Fibroblast of lung (primary cell): ENCODE measurements at regions not wholly inside any gene's neighbourhood (a gene's known extent, or its start where the extent isn't known, plus 50 kb on each side); places are given as distances from the start of the nearest gene placed in this dataset.
A peak's percentile ranks its signal among the peaks of the same experiment; 100 is the strongest.

Experiments
- DNase-seq, 2 donors: peaks; one replicate each; pipeline versions ENCODE4 v3.0.0 to v3.0.0-alpha.2; 2010; ENCODE audit warnings: low read depth in 2 of 2
- H2AFZ ChIP-seq: 2 replicates; pipeline ENCODE4 v1.5.1; 2012; ENCODE audit warnings: low read length, control low read depth, inconsistent platforms
- H3K27ac ChIP-seq: 2 replicates; pipeline ENCODE4 v1.5.1; 2011; ENCODE audit warnings: low read length, control low read depth; ENCODE audit not compliant: insufficient read depth
- H3K27me3 ChIP-seq: 2 replicates; pipeline ENCODE4 v1.5.1; 2011; ENCODE audit warnings: mild to moderate bottlenecking, low read length; ENCODE audit not compliant: control insufficient read depth, insufficient read depth
- H3K36me3 ChIP-seq: 2 replicates; pipeline ENCODE4 v1.5.1; 2011; ENCODE audit warnings: low read length; ENCODE audit not compliant: control insufficient read depth, insufficient read depth
- H3K4me1 ChIP-seq: 2 replicates; pipeline ENCODE4 v1.5.1; 2011; ENCODE audit warnings: low read length; ENCODE audit not compliant: control insufficient read depth, insufficient read depth; ENCODE audit errors: extremely low read depth
- H3K4me2 ChIP-seq: 2 replicates; pipeline ENCODE4 v1.5.1; 2011; ENCODE audit warnings: low read length, control low read depth; ENCODE audit not compliant: insufficient read depth; ENCODE audit errors: extremely low read depth
- H3K4me3 ChIP-seq, 4 experiments: fragments of 200-600 bp in 1 of 4; sonication (generic) in 1 of 4; replicated peaks in 1 of 4; 2 replicates each; pipeline ENCODE4 v1.5.1; 2011 to 2016; ENCODE audit warnings: low read length in 4 of 4, low read depth in 3 of 4, mild to moderate bottlenecking in 3 of 4, control low read depth in 2 of 4, inconsistent platforms in 1 of 4, mixed read lengths in 1 of 4; ENCODE audit not compliant: insufficient read depth in 1 of 4; ENCODE audit errors: control extremely low read depth in 1 of 4
- H3K79me2 ChIP-seq: 2 replicates; pipeline ENCODE4 v1.5.1; 2012; ENCODE audit warnings: mild to moderate bottlenecking, low read length, inconsistent platforms; ENCODE audit not compliant: control insufficient read depth, insufficient read depth
- H3K9ac ChIP-seq: 2 replicates; pipeline ENCODE4 v1.5.1; 2011; ENCODE audit warnings: mild to moderate bottlenecking, low read length, control low read depth; ENCODE audit not compliant: insufficient read depth
- H3K9me3 ChIP-seq: 2 replicates; pipeline ENCODE4 v1.5.1; 2012; ENCODE audit warnings: low read depth, low read length; ENCODE audit not compliant: control insufficient read depth, insufficient read depth
- H4K20me1 ChIP-seq: 2 replicates; pipeline ENCODE4 v1.5.1; 2011; ENCODE audit warnings: low read length; ENCODE audit not compliant: control insufficient read depth, insufficient read depth; ENCODE audit errors: extremely low read depth
- EZH2 ChIP-seq: IDR thresholded peaks from 2 replicates; pipeline ENCODE4 v1.5.1; 2012; ENCODE audit warnings: low read length, control low read depth, mild to moderate bottlenecking; ENCODE audit errors: missing control alignments
- TF ChIP-seq, protein P1 (sequence below), 2 donors: IDR thresholded peaks in 1 of 2; conservative IDR thresholded peaks in 1 of 2; 1 replicate in 1 of 2; 2 replicates in 1 of 2; pipeline ENCODE4 v1.5.1; 2011 to 2012; ENCODE audit warnings: low read length in 2 of 2, control low read depth in 1 of 2, inconsistent platforms in 1 of 2, low read depth in 1 of 2, mild to moderate bottlenecking in 1 of 2

DNA sequence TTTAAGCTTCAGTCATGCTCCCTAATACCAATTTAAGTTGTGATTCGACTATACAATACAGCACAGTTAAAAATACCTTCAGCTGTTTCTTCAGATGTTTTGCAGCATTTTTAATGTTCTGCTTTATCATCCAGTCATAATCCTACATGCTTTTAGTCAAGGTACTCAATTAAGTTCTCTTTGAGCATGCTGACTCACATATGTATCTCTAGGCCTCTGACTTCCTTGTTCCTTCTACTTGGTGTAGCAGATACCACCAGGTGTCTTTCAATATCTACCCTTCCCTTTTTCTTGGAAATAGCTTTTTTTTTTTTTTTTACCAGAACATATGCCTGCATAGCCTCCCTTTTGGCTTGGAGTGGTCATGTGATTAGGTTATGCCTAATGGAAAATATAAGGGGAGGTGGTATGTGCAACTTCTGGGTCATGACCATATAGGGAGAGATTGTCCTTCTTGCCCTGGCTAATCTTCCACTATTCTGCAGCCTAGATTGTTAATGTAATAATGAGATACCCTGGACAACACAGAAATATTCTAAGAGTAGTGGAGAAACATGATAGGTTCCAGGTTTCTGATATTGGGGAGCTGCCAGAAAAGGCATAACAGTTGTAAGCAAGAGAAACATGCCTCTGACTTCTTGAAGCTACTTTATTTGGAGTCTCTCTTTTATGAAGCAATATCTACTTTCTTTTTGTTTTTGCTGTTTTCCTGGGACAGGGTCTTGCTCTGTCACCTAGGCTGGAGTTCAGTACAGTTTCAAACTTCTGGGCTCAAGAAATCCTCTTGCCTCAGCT is 737.2 kb upstream of the SLIT2 start:
- DNase-seq: peak in 1 of 2 donors; percentile 34

DNA sequence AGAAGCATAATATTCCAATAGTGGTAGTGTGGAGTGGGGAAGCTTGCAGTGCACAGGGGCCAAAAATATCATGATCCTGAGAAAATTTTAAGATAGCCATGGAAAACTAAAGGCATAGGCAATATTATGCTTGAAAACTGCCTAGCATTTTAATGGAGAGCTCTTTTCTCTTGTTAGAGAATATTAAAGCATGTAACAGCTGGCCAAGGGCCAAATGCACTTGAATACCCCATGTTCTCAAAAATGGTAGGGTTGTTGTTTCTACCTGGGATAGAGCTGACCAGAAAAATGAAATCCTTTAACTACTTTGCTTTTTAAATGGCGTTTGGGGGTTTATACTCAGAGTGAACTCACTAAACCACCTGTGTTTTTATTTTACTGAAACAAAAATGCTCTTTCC is 739.6 kb upstream of the SLIT2 start:
- TF ChIP-seq EZH2: no peak
- TF ChIP-seq, protein P1, sequence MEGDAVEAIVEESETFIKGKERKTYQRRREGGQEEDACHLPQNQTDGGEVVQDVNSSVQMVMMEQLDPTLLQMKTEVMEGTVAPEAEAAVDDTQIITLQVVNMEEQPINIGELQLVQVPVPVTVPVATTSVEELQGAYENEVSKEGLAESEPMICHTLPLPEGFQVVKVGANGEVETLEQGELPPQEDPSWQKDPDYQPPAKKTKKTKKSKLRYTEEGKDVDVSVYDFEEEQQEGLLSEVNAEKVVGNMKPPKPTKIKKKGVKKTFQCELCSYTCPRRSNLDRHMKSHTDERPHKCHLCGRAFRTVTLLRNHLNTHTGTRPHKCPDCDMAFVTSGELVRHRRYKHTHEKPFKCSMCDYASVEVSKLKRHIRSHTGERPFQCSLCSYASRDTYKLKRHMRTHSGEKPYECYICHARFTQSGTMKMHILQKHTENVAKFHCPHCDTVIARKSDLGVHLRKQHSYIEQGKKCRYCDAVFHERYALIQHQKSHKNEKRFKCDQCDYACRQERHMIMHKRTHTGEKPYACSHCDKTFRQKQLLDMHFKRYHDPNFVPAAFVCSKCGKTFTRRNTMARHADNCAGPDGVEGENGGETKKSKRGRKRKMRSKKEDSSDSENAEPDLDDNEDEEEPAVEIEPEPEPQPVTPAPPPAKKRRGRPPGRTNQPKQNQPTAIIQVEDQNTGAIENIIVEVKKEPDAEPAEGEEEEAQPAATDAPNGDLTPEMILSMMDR (conservative IDR thresholded peaks at IDR 0.05 in 1 of 2, IDR thresholded peaks at IDR 0.05 in 1 of 2; ENCODE audit: low read depth in 1 of 2, low read length in 2 of 2): no peak

More for the DNA sequence above, 737.2 kb upstream of the SLIT2 start:
- no peak overlapping the region for H3K27ac ChIP-seq
- H3K9ac ChIP-seq: no peak overlapping the region
- no peaks in the 10 kb centered on the region for H3K79me2 ChIP-seq
- no peaks in the 10 kb centered on the region for H3K27me3 ChIP-seq
- H3K36me3 ChIP-seq: no peaks in the 10 kb centered on the region
- H4K20me1 ChIP-seq: no peaks in the 10 kb centered on the region
- no peaks in the 10 kb centered on the region for H3K9me3 ChIP-seq
- no peak overlapping the region for H3K4me3 ChIP-seq
- H2AFZ ChIP-seq: no peak overlapping the region
- H3K4me2 ChIP-seq: no peak overlapping the region
- no peaks in the 10 kb centered on the region for H3K4me1 ChIP-seq
- TF ChIP-seq EZH2: no peak
- TF ChIP-seq, protein P1 (conservative IDR thresholded peaks at IDR 0.05 in 1 of 2, IDR thresholded peaks at IDR 0.05 in 1 of 2; ENCODE audit: low read depth in 1 of 2, low read length in 2 of 2): no peak

DNA sequence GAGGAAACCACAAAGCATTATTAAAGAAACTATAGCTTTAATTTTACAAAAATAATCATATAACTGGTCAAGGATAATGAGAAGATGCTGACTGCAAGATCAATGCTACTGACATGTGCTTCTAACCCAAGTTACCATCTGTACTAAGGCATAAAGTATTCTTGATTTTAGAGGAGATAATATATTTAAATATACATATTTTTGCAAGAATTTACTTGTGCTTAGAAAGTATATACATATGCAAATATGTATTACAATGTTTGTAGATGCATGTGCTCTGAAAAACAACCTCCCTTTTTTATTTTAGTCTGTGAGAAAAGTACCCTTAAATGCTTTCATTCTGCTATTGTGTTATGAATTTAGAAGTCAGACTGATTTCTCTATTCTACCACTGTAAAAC is 740.7 kb upstream of the SLIT2 start:
- H3K9me3 ChIP-seq: no peaks in the 10 kb centered on the region
- H4K20me1 ChIP-seq: no peaks in the 10 kb centered on the region
- no peak overlapping the region for H2AFZ ChIP-seq
- no peak overlapping the region for H3K4me2 ChIP-seq
- H3K4me1 ChIP-seq: no peaks in the 10 kb centered on the region
- no peak for TF ChIP-seq EZH2
- TF ChIP-seq, protein P1 (conservative IDR thresholded peaks at IDR 0.05 in 1 of 2, IDR thresholded peaks at IDR 0.05 in 1 of 2; ENCODE audit: low read depth in 1 of 2, low read length in 2 of 2): no peak
- no peak overlapping the region for H3K9ac ChIP-seq
- no peak overlapping the region for H3K27ac ChIP-seq
- DNase-seq: no peak
- no peaks in the 10 kb centered on the region for H3K79me2 ChIP-seq
- no peak overlapping the region for H3K4me3 ChIP-seq
- H3K27me3 ChIP-seq: no peaks in the 10 kb centered on the region
- H3K36me3 ChIP-seq: no peaks in the 10 kb centered on the region

More for the DNA sequence above, 739.6 kb upstream of the SLIT2 start:
- Histone ChIP-seq H3K4me2 (no peak overlapping the region), H3K36me3 (no peaks in the 10 kb centered on the region), H3K4me1 (no peaks in the 10 kb centered on the region), H3K27ac (no peak overlapping the region), H3K27me3 (no peaks in the 10 kb centered on the region), H4K20me1 (no peaks in the 10 kb centered on the region), H3K4me3 (no peak overlapping the region), H2AFZ (no peak overlapping the region), H3K9ac (no peak overlapping the region), H3K9me3 (no peaks in the 10 kb centered on the region), H3K79me2 (no peaks in the 10 kb centered on the region)
- no peak for DNase-seq
